ENCODE measurements at regions not wholly inside any gene's neighbourhood (a gene's known extent, or its start where the extent isn't known, plus 50 kb on each side); places are given as distances from the start of the nearest gene placed in this dataset.

DNA sequence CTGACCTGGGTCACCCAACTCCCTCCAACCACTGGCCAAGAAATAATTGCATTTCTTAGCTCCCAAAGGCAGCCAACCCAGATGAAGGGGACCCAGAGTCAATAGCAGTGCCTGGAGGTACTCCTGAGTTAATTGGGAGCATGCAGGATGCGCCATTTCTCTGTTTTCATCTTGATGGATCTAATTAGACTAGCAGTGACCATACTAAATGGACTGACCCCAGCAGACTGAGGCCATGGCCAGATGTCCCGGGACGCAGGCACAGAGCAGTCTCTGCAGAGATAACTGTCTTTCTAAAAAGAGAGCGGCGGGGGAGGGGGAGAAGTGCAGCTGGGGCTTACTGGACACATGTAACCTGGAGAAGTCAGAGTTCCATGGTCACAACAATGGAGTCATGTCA lies 53.2 kb upstream of the CMKLR1 start:
- Histone ChIP-seq H4K20me1 (ENCODE audit: control insufficient read depth, extremely low read depth, insufficient read depth, low read length) (no peaks in the 10 kb centered on the region), H3K27ac (ENCODE audit: insufficient read depth, low read length) (no peak overlapping the region), H3K4me3 (replicated peaks in 1 of 4; ENCODE audit: control extremely low read depth in 1 of 4, insufficient read depth in 1 of 4, low read depth in 3 of 4, low read length in 4 of 4) (no peak overlapping the region), H3K36me3 (ENCODE audit: control insufficient read depth, insufficient read depth, low read length) (no peaks in the 10 kb centered on the region), H3K27me3 (ENCODE audit: control insufficient read depth, insufficient read depth, low read length) (no peaks in the 10 kb centered on the region), H3K9me3 (ENCODE audit: control insufficient read depth, insufficient read depth, low read depth, low read length) (no peaks in the 10 kb centered on the region), H3K4me1 (ENCODE audit: control insufficient read depth, extremely low read depth, insufficient read depth, low read length) (no peaks in the 10 kb centered on the region), H3K9ac (ENCODE audit: insufficient read depth, low read length) (no peak overlapping the region), H3K79me2 (ENCODE audit: control insufficient read depth, insufficient read depth, low read length) (no peaks in the 10 kb centered on the region), H3K4me2 (ENCODE audit: extremely low read depth, insufficient read depth, low read length) (no peak overlapping the region), H2AFZ (ENCODE audit: low read length) (no peak overlapping the region)
- no peak for DNase-seq (ENCODE audit: low read depth in 2 of 2)
- no peak for TF ChIP-seq CTCF (conservative IDR thresholded peaks at IDR 0.05 in 1 of 2, IDR thresholded peaks at IDR 0.05 in 1 of 2; ENCODE audit: low read depth in 1 of 2, low read length in 2 of 2)
- TF ChIP-seq EZH2 (IDR thresholded peaks at IDR 0.05; ENCODE audit: low read length, missing control alignments), result no peak

GRCh38 chr12:108390495-108391203 lies 51.5 kb upstream of the CMKLR1 start:
- no peak for TF ChIP-seq CTCF (conservative IDR thresholded peaks at IDR 0.05 in 1 of 2, IDR thresholded peaks at IDR 0.05 in 1 of 2; ENCODE audit: low read depth in 1 of 2, low read length in 2 of 2)
- no peak for TF ChIP-seq EZH2 (IDR thresholded peaks at IDR 0.05; ENCODE audit: low read length, missing control alignments)
- H3K27ac ChIP-seq (ENCODE audit: insufficient read depth, low read length), result no peak overlapping the region

DNA sequence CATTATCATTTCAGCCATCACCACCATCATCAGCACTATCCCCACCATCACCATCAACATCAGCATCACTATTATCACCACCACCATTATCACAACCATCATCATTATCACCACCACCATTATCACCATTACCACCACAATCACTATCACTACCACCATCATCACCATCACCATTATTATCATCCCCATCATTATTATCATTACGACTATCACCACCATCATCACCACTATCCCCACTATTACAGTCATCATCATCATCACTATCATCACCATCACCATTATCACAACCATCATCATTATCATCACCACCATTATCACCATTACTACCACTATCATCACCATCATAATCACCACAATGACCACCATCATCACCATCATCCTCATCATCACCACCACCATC lies 50.4 kb upstream of the CMKLR1 start:
- no peaks in the 10 kb centered on the region for H3K27me3 ChIP-seq (ENCODE audit: control insufficient read depth, insufficient read depth, low read length)
- no peak overlapping the region for H3K4me3 ChIP-seq (replicated peaks in 1 of 4; ENCODE audit: control extremely low read depth in 1 of 4, insufficient read depth in 1 of 4, low read depth in 3 of 4, low read length in 4 of 4)
- H3K36me3 ChIP-seq (ENCODE audit: control insufficient read depth, insufficient read depth, low read length), result no peaks in the 10 kb centered on the region
- H3K9me3 ChIP-seq (ENCODE audit: control insufficient read depth, insufficient read depth, low read depth, low read length), result no peaks in the 10 kb centered on the region
- no peak overlapping the region for H3K27ac ChIP-seq (ENCODE audit: insufficient read depth, low read length)
- no peaks in the 10 kb centered on the region for H3K4me1 ChIP-seq (ENCODE audit: control insufficient read depth, extremely low read depth, insufficient read depth, low read length)
- no peaks in the 10 kb centered on the region for H3K79me2 ChIP-seq (ENCODE audit: control insufficient read depth, insufficient read depth, low read length)
- DNase-seq (ENCODE audit: low read depth in 2 of 2), result no peak
- TF ChIP-seq CTCF (conservative IDR thresholded peaks at IDR 0.05 in 1 of 2, IDR thresholded peaks at IDR 0.05 in 1 of 2; ENCODE audit: low read depth in 1 of 2, low read length in 2 of 2), result no peak
- TF ChIP-seq EZH2 (IDR thresholded peaks at IDR 0.05; ENCODE audit: low read length, missing control alignments), result no peak
- no peak overlapping the region for H3K4me2 ChIP-seq (ENCODE audit: extremely low read depth, insufficient read depth, low read length)
- H4K20me1 ChIP-seq (ENCODE audit: control insufficient read depth, extremely low read depth, insufficient read depth, low read length), result no peaks in the 10 kb centered on the region
- H3K9ac ChIP-seq (ENCODE audit: insufficient read depth, low read length), result no peak overlapping the region
- H2AFZ ChIP-seq (ENCODE audit: low read length), result no peak overlapping the region

More at GRCh38 chr12:108390495-108391203, 51.5 kb upstream of the CMKLR1 start:
- Histone ChIP-seq H3K9me3 (ENCODE audit: control insufficient read depth, insufficient read depth, low read depth, low read length) (no peaks in the 10 kb centered on the region), H3K4me3 (replicated peaks in 1 of 4; ENCODE audit: control extremely low read depth in 1 of 4, insufficient read depth in 1 of 4, low read depth in 3 of 4, low read length in 4 of 4) (no peak overlapping the region), H3K79me2 (ENCODE audit: control insufficient read depth, insufficient read depth, low read length) (no peaks in the 10 kb centered on the region), H3K27me3 (ENCODE audit: control insufficient read depth, insufficient read depth, low read length) (no peaks in the 10 kb centered on the region), H3K4me1 (ENCODE audit: control insufficient read depth, extremely low read depth, insufficient read depth, low read length) (no peaks in the 10 kb centered on the region), H2AFZ (ENCODE audit: low read length) (no peak overlapping the region), H3K4me2 (ENCODE audit: extremely low read depth, insufficient read depth, low read length) (no peak overlapping the region), H3K9ac (ENCODE audit: insufficient read depth, low read length) (no peak overlapping the region), H3K36me3 (ENCODE audit: control insufficient read depth, insufficient read depth, low read length) (no peaks in the 10 kb centered on the region), H4K20me1 (ENCODE audit: control insufficient read depth, extremely low read depth, insufficient read depth, low read length) (no peaks in the 10 kb centered on the region)
- no peak for DNase-seq (ENCODE audit: low read depth in 2 of 2)
